MM.1S (cell line): ENCODE measurements at regions not wholly inside any gene's neighbourhood (a gene's known extent, or its start where the extent isn't known, plus 50 kb on each side); places are given as distances from the start of the nearest gene placed in this dataset.

Source experiments
- DNase-seq: peaks from one replicate; pipeline ENCODE4 v3.0.0-alpha.2; 2015
- H2AFZ ChIP-seq: fragments of 300-600 bp; sonication (generic); 2 replicates; pipeline ENCODE4 v1.6.0; 2016; ENCODE audit warnings: antibody characterized with exemption, low read length
- H3F3A ChIP-seq: fragments of 300-600 bp; sonication (generic); 2 replicates; pipeline ENCODE4 v1.6.1; 2016; ENCODE audit warnings: mild to moderate bottlenecking, antibody characterized with exemption, low read length, moderate library complexity, mixed read lengths; ENCODE audit not compliant: insufficient read depth
- H3K27ac ChIP-seq: fragments of 300-600 bp; sonication (generic); 2 replicates; pipeline ENCODE4 v1.5.1; 2016; ENCODE audit warnings: mild to moderate bottlenecking, low read length
- H3K27me3 ChIP-seq: fragments of 300-600 bp; sonication (generic); replicated peaks from 2 replicates; pipeline ENCODE4 v1.6.0; 2016; ENCODE audit warnings: low read length; ENCODE audit not compliant: insufficient read depth
- H3K36me3 ChIP-seq: fragments of 300-600 bp; sonication (generic); replicated peaks from 2 replicates; pipeline ENCODE4 v1.6.1; 2016; ENCODE audit warnings: mild to moderate bottlenecking, low read length, mixed read lengths; ENCODE audit not compliant: insufficient read depth
- H3K4me1 ChIP-seq: fragments of 300-600 bp; sonication (generic); 2 replicates; pipeline ENCODE4 v1.6.1; 2016; ENCODE audit warnings: low read length, mixed read lengths
- H3K4me2 ChIP-seq: fragments of 300-600 bp; sonication (generic); 2 replicates; pipeline ENCODE4 v1.6.0; 2016; ENCODE audit warnings: low read depth, low read length
- H3K4me3 ChIP-seq: fragments of 300-600 bp; sonication (generic); 2 replicates; pipeline ENCODE4 v1.5.1; 2016; ENCODE audit warnings: low read length, mixed read lengths
- H3K79me2 ChIP-seq: fragments of 300-600 bp; sonication (generic); 2 replicates; pipeline ENCODE4 v1.6.1; 2016; ENCODE audit warnings: mixed run types, low read length, mixed read lengths
- H3K9ac ChIP-seq: fragments of 300-600 bp; sonication (generic); 2 replicates; pipeline ENCODE4 v1.6.1; 2016; ENCODE audit warnings: low read length, mixed read lengths
- H3K9me2 ChIP-seq: fragments of 300-600 bp; sonication (generic); replicated peaks from 2 replicates; pipeline ENCODE4 v1.6.1; 2016; ENCODE audit warnings: mild to moderate bottlenecking, low read length, mixed read lengths; ENCODE audit not compliant: insufficient read depth
- H3K9me3 ChIP-seq: fragments of 300-600 bp; sonication (generic); replicated peaks from 2 replicates; pipeline ENCODE4 v1.6.1; 2016; ENCODE audit warnings: mild to moderate bottlenecking, low read length, mixed read lengths; ENCODE audit not compliant: insufficient read depth
- H4K20me1 ChIP-seq: fragments of 300-600 bp; sonication (generic); 2 replicates; pipeline ENCODE4 v1.6.1; 2016; ENCODE audit warnings: mild to moderate bottlenecking, low read length, moderate library complexity, mixed read lengths; ENCODE audit not compliant: insufficient read depth
- CTCF ChIP-seq: fragments of 300-600 bp; sonication (generic); IDR thresholded peaks from 2 replicates; pipeline ENCODE4 v1.5.1; 2016; ENCODE audit warnings: antibody characterized with exemption, low read length, mixed read lengths
- EZH2 ChIP-seq: fragments of 300-600 bp; sonication (generic); optimal IDR thresholded peaks from 2 replicates; pipeline ENCODE3; 2017; ENCODE audit warnings: low read depth, mild to moderate bottlenecking, antibody characterized with exemption, low read length, mixed read lengths
- EZH2phosphoT487 ChIP-seq: fragments of 300-600 bp; sonication (generic); IDR thresholded peaks from 2 replicates; pipeline ENCODE4 v1.6.1; 2018; ENCODE audit warnings: antibody characterized with exemption, low read length

DNA sequence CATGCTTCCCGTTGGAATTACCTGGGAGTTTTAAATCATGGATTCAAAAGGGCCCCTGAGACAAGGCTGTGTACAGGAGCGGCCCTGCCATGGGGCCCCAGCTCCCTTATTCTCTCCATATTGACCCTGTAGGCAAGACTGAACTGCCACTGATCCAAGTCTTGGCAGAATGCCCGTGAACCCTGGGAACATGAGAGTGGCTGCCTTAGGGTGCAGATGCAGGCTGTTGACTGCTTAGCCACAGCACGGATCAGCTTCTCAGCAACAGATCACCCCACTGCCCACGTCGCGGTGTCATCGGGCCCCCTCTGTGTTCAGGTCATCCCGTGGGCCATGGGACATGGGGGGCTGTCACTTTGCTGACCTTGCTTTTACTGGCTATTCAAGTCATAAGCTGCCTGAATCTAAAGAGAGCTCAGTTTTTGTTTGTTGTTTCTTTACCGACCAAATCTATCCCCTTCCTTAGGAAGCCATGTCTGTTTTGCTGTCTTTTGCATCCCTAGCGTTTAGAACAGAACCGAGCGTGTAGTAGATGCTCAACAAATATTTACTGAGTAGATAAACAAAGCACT lies 83.4 kb downstream of the MATN1 start:
- H3K9ac ChIP-seq, result no peak overlapping the region
- H2AFZ ChIP-seq, result no peak overlapping the region
- no peaks in the 10 kb centered on the region for H4K20me1 ChIP-seq
- DNase-seq, result no peak
- no peaks in the 10 kb centered on the region for H3F3A ChIP-seq
- no peaks in the 10 kb centered on the region for H3K4me1 ChIP-seq
- H3K36me3 ChIP-seq, result no peaks in the 10 kb centered on the region
- TF ChIP-seq EZH2phosphoT487, result no peak
- no peak for TF ChIP-seq EZH2
- no peak for TF ChIP-seq CTCF
- H3K4me3 ChIP-seq, result no peak overlapping the region
- no peaks in the 10 kb centered on the region for H3K79me2 ChIP-seq
- H3K27me3 ChIP-seq, result peaks cover 93% of the 10 kb centered on the region
- H3K27ac ChIP-seq, result no peak overlapping the region
- H3K4me2 ChIP-seq, result no peak overlapping the region
- no peaks in the 10 kb centered on the region for H3K9me2 ChIP-seq
- H3K9me3 ChIP-seq, result no peaks in the 10 kb centered on the region

DNA sequence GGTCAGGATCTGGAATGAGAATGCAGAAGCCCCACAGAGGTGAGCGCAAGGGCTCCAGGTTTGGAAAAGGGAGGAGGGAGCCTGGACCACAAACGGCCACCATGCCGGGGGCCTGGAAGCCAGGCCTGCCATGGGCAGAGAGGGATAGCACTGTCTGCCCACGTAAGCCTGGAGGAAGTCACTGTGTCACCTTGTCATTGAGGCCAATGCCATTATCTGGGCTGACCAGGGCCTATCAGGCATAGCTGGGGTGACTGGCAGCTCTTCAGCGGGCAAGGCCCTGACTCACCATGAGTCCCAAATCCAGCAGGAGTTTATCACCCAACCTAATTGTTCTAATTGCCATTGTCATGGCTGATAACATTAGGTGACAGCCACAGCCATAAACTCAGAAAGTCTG lies 84.6 kb downstream of the MATN1 start:
- Histone ChIP-seq H3K4me2 (no peak overlapping the region), H3K27me3 (peaks cover 95% of the 10 kb centered on the region), H3K27ac (no peak overlapping the region), H3K79me2 (no peaks in the 10 kb centered on the region), H3F3A (no peaks in the 10 kb centered on the region), H3K9me2 (no peaks in the 10 kb centered on the region), H3K4me1 (no peaks in the 10 kb centered on the region), H4K20me1 (no peaks in the 10 kb centered on the region), H2AFZ (no peak overlapping the region), H3K36me3 (no peaks in the 10 kb centered on the region), H3K9me3 (no peaks in the 10 kb centered on the region), H3K4me3 (no peak overlapping the region), H3K9ac (no peak overlapping the region)
- DNase-seq, result no peak
- TF ChIP-seq CTCF (no peak), EZH2 (no peak), EZH2phosphoT487 (no peak)

- H3K4me1 ChIP-seq, result no peaks in the 10 kb centered on the region
- no peak for DNase-seq
- no peaks in the 10 kb centered on the region for H3K36me3 ChIP-seq
- H3K9me3 ChIP-seq, result no peaks in the 10 kb centered on the region
- no peaks in the 10 kb centered on the region for H3K79me2 ChIP-seq
- H3K4me2 ChIP-seq, result no peak overlapping the region
- no peak overlapping the region for H3K4me3 ChIP-seq
- no peaks in the 10 kb centered on the region for H4K20me1 ChIP-seq
- no peak overlapping the region for H3K9ac ChIP-seq
- peaks cover 95% of the 10 kb centered on the region for H3K27me3 ChIP-seq
- TF ChIP-seq EZH2phosphoT487 (no peak), CTCF (no peak), EZH2 (no peak)
- H3K9me2 ChIP-seq, result no peaks in the 10 kb centered on the region
- H3K27ac ChIP-seq, result no peak overlapping the region
- no peaks in the 10 kb centered on the region for H3F3A ChIP-seq
- no peak overlapping the region for H2AFZ ChIP-seq
Measured at GRCh38 chr1:30638086-30638485, 85.3 kb downstream of the MATN1 start.
